ENCODE measurements at regions not wholly inside any gene's neighbourhood (a gene's known extent, or its start where the extent isn't known, plus 50 kb on each side); places are given as distances from the start of the nearest gene placed in this dataset.

DNA sequence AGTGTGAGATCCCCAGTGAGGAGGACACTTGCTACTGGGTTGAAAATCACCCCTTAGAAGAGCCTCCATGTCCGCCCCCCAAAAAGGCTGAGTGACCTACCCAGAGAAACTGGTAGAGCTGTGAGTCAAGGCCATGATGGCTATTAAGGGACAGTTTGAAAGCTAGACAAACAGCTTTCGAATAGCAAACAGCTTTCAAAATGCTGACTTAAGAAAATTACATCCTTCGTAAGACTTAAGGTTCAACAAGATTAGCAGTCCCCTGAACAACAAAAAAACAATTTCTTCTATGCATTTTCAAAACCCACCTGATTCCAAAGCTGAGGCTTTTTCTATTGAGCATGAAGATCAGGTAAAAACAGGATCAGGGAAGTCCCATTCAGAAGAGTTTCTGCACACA lies 269.7 kb upstream of the SOX2 start:
- no peak for DNase-seq (ENCODE audit: low read depth in 3 of 3)

DNA sequence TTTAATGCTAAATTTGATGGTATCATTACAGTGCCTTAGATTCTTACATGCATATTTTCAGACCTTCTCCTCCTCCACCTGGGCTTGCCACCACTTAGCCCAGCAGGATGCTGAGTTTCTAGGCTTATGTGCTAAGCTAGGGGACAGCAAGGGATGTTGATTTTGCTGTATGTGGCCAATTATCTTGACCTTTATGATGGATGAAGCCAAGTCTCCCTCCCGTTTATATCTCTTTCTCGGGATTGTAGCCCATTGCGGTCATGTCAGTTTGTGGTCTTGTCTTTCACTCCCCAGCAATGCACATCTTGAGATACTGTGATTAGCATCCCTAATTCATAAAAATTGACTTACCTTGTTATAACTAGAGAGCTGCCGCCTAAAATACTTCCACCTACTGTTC lies 278.7 kb upstream of the SOX2 start:
- no peak for DNase-seq (ENCODE audit: low read depth in 3 of 3)

DNA sequence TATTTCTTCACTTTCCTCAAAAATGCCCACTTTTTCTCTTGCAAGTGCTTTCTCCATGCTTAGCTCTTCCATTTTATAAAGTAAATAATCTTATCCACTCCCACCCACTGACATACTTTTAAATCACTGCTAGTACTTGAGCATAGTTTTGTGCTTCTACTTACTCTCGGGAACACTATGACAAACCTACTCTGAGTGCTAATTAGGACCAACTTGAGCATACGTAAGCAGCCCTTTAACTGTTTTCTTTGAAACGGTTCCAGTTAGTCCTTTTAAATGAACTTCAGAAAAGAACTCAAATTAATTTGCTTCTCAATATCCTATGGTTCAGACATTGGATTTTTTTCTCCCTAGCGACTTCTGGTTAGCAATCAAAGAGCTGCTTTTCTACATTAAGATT lies 280.0 kb upstream of the SOX2 start:
- DNase-seq (ENCODE audit: low read depth in 3 of 3) = no peak

DNA sequence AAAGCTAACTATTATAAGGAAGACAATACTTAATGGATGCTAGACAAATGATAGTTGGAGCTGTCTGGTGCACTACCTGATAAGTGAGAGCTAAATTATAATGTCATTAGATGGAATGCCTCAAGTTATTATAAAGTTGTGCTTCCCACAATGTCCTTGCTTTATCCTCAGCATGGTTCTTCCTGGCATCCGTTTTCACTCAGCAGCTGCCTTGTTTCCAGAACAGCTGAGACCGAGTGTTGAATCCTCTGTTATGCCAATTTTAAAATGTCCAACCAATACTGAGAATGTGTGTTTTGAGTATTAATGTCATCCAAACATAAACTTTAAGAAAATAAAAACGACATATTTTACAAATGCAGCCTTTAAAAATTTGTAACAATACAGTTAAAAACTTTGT lies 286.7 kb upstream of the SOX2 start:
- DNase-seq (ENCODE audit: low read depth in 3 of 3) = no peak

DNA sequence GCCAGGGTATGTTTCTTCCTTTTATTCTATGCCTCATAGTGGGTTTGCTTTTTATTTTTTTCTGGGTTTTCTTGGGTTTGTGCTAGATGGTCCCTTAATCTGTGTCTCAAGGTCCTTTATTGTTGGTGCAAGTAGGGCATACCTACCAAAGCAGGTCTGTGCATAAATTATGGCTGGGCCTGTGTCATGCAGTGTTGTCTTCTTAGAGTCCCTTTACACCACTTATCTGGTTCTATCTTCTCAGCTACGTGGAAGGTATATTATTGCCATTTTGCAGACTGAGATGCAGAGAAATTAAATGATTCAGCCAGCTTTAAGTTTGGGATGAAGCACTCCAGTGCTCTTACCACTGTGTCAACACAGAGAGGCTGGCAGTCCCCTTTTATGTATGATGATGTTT lies 293.5 kb upstream of the SOX2 start:
- DNase-seq (ENCODE audit: low read depth in 3 of 3) = no peak

DNA sequence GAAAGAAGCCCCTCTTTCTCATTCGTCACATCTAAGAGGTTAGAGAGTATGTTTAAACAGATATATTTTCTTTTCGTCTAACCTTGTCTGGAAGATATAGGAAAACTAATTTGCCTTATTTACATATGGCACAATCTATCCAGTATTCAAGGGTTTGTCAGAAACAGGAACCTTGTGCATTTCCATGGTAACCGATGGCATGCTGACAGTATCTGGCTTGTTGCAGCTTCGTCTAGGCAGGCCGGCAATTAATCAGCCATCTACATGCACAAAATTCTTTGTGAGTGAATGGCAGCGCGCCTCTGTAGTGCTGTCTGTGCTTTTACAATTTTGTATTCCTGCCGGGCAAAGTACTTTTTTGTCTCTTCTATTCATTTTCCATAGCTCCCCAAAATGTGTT lies 294.0 kb upstream of the SOX2 start:
- no peak for DNase-seq (ENCODE audit: low read depth in 3 of 3)

DNA sequence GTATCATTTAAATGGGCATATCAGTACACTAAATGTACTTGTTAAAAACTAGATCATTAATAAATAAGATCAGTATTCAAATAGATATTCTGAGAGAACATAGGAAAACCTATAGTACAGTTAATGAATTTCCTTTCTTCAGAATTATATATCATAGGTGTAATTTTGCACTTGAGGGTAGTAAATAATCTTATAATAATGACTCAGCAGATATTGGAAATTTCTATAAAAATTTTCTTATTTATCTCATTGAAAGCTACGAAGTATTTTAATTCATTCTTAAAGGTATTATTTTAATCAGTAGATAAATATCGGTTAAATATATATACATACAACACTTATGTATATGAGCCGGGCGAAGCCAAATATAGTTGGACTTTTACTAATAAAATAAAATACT lies 300.9 kb upstream of the SOX2 start:
- no peak for DNase-seq (ENCODE audit: low read depth in 3 of 3)

DNA sequence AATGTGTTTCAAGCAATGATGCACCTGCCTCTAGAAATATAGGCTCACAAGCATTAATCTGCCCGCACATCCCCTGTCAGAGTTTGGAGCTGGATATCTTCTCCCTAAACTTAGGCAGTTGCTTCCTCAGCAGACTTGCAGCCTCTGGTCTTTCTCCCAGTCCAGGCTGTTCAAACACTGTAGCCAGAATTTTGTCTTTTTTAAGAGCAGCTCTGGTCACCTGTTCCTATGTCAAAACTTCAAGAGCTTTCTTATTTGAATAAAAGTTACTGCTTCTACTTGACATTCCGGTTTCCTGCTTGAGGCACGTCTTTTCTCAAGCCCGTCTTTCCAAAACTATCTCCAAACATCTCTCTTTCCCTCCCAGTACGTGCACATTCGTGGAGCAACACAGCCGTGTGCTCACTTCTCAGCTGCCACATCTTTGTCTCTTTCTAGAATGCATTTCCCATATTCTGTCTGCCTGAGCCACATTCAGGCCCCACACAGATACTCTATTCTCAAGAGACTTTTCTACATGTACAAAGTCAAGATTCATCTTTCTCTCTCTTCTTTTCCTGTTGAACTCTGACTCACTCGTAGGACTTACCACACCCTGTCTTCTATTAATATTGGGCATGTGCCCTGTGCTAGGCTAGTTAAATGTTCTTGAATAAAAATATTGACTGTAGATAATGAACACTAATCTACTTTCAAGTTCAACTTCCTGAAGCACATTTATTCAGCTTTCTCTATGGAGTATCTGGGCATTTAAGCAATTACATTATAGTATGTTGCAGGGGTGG lies 307.7 kb upstream of the SOX2 start:
- no peak for DNase-seq (ENCODE audit: low read depth in 3 of 3)

DNA sequence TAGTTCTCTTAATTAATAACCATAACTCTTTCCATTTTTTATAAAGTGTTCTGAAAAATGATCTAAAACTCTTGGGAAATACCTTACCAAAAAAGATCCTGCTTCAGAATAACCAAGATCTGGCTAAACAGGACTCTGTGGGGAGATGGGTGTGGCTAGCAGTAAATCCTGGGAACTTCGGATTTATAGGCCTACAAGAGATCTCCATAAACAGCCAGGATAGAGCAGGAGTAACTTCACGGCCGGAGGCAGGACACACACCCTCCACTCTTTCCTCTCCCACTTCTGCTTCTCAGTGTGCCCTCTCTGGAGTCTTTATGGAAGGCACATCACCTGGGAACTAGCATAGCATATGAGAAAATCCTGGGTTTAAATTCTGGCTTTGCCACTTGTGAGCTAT lies 309.4 kb upstream of the SOX2 start:
- DNase-seq (ENCODE audit: low read depth in 3 of 3) = no peak

DNA sequence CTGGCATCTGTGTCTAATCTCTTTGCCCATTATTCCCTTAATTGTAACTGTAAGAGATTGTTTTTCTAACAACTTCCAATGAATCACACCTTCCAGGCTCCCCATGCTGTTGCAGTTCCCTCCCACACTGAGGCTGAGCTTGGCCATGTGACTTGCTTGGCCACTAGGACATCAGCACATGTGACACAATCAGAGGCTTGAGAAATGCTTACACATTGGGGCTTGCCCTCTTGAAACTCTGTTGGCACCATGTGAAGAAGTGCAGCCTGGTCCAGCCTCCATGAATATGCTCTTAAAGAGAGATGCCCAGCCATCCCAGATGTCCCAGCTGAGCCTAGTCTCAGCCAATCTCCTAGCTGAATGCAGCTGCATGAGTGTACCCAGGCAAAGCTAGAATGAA lies 326.8 kb upstream of the SOX2 start:
- no peak for DNase-seq (ENCODE audit: low read depth in 3 of 3)

DNA sequence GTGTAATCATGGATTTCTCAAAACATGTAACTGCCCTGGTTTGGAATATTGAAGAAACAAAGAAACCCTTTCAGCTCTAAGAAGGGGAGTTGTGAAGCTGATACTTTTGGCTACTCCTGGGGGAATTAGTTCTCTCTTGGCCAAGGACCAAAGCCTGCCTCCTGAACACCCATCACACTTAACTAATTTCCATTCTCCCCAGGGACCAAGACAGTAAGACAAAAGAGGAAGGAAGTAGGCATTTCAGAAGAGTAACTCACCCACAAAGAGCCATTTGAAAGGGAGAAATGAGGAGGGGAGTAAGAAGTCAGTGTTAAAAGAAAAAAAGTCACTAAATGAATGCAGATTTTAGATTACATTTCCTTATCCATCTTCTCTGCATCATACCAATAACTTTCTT lies 328.0 kb upstream of the SOX2 start:
- no peak for DNase-seq (ENCODE audit: low read depth in 3 of 3)

DNA sequence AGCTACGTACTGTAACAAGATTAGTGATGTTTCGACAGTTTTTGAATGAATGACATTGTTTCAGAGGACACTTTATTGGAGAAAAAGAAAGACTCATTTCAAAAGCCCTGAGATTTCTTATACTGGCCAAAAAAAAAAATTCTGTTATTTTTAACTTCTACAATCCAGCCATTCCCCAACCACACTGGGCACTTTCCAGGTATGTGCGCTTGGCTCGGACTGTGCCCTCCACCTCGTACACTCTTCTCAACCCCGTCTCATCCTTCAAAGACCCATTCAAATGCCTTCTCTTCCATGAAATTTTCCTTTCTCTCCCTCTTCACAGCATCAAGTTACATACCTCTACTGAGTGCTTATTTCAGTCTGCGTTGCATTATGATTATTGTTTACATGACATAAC lies 328.5 kb upstream of the SOX2 start:
- DNase-seq (ENCODE audit: low read depth in 3 of 3) = no peak

DNA sequence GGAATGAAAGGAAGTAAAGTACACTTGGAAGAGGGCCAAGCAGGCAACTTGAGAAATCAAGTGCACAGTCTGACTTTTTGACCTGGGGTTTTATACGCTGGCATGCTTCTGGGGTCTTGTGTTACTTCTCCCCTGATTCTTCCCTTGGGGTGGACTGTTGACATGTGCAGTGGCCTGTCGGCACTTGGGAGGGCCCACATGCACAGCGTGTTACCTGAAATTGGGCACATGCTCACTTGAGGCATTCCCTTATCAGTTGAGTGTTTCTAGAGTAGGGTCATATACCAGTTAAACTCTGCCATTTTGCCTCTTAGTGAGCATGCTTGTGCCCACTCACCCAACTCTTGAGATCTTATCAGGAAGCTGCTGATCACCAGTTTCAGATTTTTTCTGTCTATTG lies 329.1 kb upstream of the SOX2 start:
- no peak for DNase-seq (ENCODE audit: low read depth in 3 of 3)

DNA sequence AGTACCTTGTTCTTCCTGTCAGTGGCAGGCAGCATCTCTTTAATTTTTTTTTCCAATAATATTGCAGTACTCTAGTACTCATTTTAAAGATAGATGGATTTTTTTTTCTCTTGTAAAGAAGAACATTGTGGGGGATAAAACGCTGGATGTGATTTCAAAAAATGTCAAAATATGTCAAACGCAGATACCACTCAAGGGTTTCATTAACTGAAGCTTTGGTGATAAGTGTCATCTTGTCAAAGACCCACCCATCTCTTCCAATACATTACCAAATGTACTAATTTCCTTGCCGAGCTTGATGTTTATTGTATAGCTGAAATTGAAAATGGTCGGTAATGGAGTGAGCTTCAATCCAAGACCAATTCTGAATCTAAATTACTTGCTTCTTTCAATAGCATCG lies 332.4 kb upstream of the SOX2 start:
- no peak for DNase-seq (ENCODE audit: low read depth in 3 of 3)

DNA sequence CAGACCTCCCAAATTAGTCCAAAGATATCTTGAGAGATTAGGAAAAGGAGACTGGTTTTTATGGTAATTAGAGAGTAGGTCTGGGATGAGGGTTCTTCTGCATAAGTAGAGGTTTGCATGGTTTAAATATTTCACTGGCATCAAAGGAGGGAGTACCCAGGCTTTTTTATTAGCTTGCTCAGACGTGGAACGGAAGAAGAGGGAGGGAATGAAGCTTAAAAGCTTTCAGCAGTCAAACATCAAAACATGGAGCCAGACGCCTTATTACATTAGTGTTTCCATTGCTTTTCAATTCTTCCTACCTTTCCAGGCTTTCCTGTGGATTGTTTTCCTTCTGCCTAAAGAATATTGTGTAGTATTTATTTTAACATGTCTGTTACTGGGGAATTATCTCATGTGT lies 342.1 kb upstream of the SOX2 start:
- DNase-seq (ENCODE audit: low read depth in 3 of 3) = no peak

DNA sequence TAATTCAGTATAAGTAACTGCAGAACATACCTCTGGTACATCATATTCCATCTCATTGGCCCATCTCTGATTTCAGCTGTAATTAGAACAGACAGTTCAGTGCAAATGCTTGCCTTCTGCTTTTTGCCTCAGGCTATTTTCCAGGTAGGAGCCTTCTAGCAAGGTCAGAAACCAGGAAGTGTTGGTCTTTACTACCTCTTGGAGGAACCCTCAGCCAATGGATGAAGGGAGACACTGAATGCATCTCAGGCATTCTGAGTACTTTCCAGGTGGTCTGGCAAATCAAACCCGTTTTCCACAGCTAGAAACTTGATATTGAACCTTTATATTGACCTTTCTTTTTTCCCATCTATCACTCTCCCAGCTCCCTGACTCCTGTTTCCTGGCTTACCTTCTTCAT lies 348.5 kb upstream of the SOX2 start:
- no peak for DNase-seq (ENCODE audit: low read depth in 3 of 3)

DNA sequence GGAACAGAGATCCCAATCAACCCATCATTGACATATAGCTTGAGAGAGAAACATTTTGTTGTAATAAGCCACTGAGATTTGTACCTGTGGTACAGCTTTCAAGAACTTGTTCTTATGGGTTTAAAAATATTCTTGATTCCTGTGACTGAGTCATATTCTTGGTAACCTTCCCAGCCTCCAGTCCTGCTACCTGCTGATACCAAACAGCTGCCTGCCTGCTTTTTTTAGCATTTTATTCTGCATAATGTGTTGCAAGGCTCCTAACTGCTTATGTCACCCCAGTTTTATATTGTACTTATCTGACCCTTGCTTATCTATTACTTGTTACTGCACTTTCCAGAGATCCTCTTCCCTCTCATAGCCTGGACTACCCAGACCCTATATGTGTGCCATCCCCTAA lies 349.3 kb upstream of the SOX2 start:
- DNase-seq (ENCODE audit: low read depth in 3 of 3) = no peak

DNA sequence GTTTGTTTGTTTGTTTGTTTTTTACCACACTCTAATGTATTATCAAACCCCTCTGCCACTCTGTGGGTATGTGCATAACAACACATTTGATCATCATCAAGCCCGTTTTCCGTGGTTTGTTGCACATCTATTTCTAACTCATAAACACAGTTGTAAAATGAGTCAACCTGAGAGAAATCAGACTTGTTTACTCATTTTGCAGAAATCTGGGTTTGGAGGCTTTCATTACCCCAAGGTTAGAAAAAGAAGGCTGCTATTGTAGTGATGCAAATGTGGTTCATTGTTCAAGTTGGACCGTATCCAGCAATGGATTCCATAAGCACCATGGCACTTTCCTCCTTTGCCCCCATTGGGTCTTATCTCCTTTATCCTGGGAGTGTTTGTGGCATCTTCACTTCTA lies 353.2 kb upstream of the SOX2 start:
- no peak for DNase-seq (ENCODE audit: low read depth in 3 of 3)

DNA sequence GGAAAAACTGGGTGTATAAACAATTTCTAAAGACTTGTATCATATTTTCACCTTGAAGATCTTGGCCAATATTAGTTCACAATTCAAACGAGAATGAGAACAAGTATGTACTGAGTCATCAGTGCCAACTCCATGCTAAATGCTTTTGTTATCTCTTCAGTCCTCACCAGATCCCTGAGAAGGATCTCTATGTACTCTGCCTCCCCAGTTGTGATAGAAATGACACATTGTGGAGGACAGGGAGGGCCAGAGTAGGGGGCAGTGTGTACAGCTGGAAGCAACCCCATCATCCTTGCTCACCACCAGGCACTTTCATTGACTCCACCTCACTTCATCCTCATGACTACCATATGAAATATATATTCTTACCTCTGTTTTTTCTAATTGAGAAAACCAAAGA lies 353.7 kb upstream of the SOX2 start:
- DNase-seq (ENCODE audit: low read depth in 3 of 3) = no peak

DNA sequence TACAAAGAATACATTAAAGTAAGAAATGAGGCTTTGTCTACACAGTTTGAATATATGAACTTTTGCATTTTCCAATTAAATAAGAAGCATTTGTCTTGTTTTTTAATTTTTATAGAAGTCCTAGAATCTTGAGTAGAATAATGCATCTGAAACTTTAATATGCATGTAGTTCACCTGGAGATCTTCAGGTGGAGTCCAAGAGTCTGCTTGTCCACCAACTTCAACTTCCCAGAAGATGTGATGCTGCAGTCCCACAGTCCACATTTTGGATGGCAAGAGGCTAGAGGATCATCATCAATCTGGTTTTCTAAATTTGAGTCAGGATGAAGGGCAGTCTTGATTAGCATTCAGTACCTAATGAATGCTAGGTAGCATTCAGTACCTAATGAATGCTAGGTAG lies 357.6 kb upstream of the SOX2 start:
- no peak for DNase-seq (ENCODE audit: low read depth in 3 of 3)

DNA sequence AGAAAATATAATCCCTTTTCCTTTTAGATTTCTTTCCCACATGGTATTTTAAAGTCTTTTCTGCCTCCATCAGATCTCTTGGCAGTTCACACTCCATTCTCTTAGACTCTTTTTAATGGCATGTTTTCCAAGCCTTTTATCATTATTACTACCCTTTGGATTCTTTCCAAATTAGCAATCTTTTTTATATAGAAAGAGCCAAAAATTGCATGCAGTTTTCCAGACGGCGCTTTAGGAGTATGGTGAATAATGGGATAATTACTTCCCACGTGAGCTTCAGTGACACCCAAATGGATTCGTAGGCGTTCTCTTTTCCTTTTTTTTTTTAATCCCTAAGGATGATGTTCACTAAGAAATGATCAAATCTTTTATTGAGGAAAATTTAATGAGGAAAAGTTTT lies 354.8 kb upstream of the DNAJC19 start:
- DNase-seq (ENCODE audit: low read depth in 3 of 3) = no peak

DNA sequence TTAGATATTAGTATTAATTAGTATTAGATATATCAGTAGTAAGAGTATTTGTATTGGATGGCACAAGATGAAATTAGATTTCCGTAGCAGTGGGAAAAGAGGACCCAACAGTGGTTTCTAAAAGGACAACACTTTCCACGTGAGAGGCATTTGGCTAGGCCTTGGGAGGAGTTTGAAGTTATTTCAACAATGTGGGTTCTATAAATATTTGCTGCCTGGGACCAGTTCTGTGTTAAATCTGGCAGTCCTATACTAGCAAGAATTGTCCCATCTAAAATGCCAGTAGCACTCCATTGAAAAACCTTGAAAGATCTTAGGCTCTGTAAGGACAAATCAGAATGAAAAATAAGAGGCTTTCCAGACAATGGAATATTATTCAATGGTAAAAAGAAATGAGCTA lies 347.1 kb upstream of the DNAJC19 start:
- DNase-seq (ENCODE audit: low read depth in 3 of 3) = no peak

DNA sequence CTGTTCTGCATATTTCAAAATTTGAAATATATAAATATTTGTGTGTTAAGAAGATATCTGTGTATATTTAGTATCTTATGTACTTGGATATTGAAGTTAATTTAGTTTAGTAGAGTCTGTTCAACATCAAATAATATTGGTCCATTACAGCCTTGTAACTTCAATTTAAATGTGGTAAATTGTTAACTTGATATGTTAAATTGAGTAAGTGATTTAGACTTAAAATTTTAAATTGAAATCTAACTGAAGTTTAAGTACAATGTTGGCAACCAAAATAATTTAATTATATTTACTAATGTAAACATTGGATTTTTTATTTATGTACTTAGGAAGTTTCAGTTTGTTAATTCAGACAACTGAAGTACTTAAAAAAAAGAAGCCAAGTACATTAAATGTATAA lies 343.9 kb upstream of the DNAJC19 start:
- no peak for DNase-seq (ENCODE audit: low read depth in 3 of 3)

DNA sequence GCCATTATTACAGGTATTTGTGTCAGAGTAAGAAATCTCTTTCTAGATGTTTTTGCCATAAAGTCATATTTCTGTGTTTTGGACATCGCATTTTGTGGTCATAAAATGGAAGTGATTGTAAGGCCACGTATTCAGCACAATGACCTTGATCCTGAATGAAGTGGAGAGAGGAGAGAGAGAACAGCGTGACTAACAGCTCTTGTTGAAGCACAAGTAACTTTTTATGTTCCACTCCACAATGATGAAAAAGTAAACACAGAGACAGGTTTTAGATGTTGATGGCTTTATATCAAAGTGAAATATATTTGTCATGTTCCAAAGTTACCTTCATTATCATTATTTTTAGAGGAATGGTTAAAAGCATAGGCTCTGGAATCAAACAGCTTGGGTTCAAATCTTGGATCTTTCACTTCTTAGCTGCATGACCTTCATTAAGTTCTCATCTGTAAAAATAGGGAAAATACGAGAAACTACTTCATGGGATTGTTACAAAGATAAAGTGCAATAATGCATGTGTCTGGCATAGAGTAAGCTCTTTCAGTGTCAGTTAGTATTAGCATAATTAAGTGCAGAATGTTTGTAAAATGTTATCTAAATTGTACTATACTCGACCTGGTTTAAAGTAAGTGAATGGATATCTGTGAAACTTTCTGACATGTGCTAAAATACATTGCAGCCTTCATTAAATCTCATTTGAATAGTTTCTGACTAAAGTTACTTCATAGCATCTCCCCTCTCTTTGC lies 341.5 kb upstream of the DNAJC19 start:
- DNase-seq (ENCODE audit: low read depth in 3 of 3) = no peak

All from stimulated activated CD4-positive, alpha-beta T cell treated with anti-CD3 and anti-CD28 coated beads, TNF-alpha, amount 100 ng/mL, for 24 hours (primary cell).